DND-41 (cell line): ENCODE measurements at regions not wholly inside any gene's neighbourhood (a gene's known extent, or its start where the extent isn't known, plus 50 kb on each side); places are given as distances from the start of the nearest gene placed in this dataset.

Experiments used
- CTCF ChIP-seq: IDR thresholded peaks from 2 replicates; pipeline ENCODE4 v1.5.1; 2012; ENCODE audit warnings: borderline replicate concordance, low read length, moderate library complexity, mild to moderate bottlenecking; ENCODE audit not compliant: poor library complexity, severe bottlenecking; ENCODE audit errors: extremely low read depth
- EZH2 ChIP-seq: IDR thresholded peaks from 3 replicates; pipeline ENCODE4 v1.6.1; 2012; ENCODE audit warnings: borderline replicate concordance, low read depth, mild to moderate bottlenecking, moderate library complexity, low read length, inconsistent platforms; ENCODE audit not compliant: severe bottlenecking

GRCh38 chr15:66901336-66902100, 163.9 kb upstream of the SMAD3 start:
- no peak for TF ChIP-seq CTCF
- no peak for TF ChIP-seq EZH2
